ENCODE measurements at regions not wholly inside any gene's neighbourhood (a gene's known extent, or its start where the extent isn't known, plus 50 kb on each side); places are given as distances from the start of the nearest gene placed in this dataset.

GRCh38 chr18:51654488-51655326 lies 457.2 kb upstream of the MEX3C start:
- ATAC-seq (no peak), DNase-seq (ENCODE audit: low read depth, low spot score) (no peak)
- CTCF ChIA-PET, result no interaction called here

More at GRCh38 chr18:51654488-51655326, 457.2 kb upstream of the MEX3C start:
- no peak overlapping the region for H2AFZ ChIP-seq (ENCODE audit: low read depth, low read length, poor library complexity, severe bottlenecking)
- no peaks in the 10 kb centered on the region for H3K27me3 ChIP-seq (ENCODE audit: insufficient read depth, low read length)
- no peaks in the 10 kb centered on the region for H3K4me1 ChIP-seq (ENCODE audit: control insufficient read depth in 1 of 2, insufficient read depth in 2 of 2, low read length in 2 of 2)
- H3K9me3 ChIP-seq (ENCODE audit: control insufficient read depth in 1 of 2, insufficient read depth in 1 of 2, low read depth in 1 of 2, low read length in 2 of 2), result no peaks in the 10 kb centered on the region
- H3K4me3 ChIP-seq (replicated peaks in 1 of 2; ENCODE audit: low read depth in 1 of 2, low read length in 2 of 2), result no peak overlapping the region
- ChIA-PET POLR2A (no interaction called here), RAD21 (ENCODE audit: low non-redundant PET in 1 of 2, low total read pairs in 2 of 2, uncharacterized antibody in 2 of 2, unreplicated experiment in 2 of 2) (no interaction called here)
- intact Hi-C loops (cut with micrococcal nuclease), result no loop called here
- no TSS peak for BruUV-seq (replicated peaks)
- H3K4me2 ChIP-seq (ENCODE audit: low read length), result no peak overlapping the region
- no peak overlapping the region for H3K27ac ChIP-seq (ENCODE audit: low read depth, low read length)
- H3K9ac ChIP-seq (ENCODE audit: low read length), result no peak overlapping the region
- H3K9me2 ChIP-seq (ENCODE audit: insufficient read depth), result no peaks in the 10 kb centered on the region
- TF ChIP-seq CEBPB (IDR thresholded peaks at IDR 0.05; ENCODE audit: low read depth) (no peak), EZH2phosphoT487 (IDR thresholded peaks at IDR 0.05; ENCODE audit: borderline replicate concordance) (no peak), POLR2A (IDR thresholded peaks at IDR 0.05; ENCODE audit: borderline replicate concordance, extremely low read depth, insufficient read depth, insufficient read length) (no peak), POLR2AphosphoS5 (IDR thresholded peaks at IDR 0.05; ENCODE audit: low read depth, low read length) (no peak), REST (IDR thresholded peaks at IDR 0.05; ENCODE audit: low read depth) (no peak), EZH2 (IDR thresholded peaks at IDR 0.05) (no peak), TCF7L2 (IDR thresholded peaks at IDR 0.05; ENCODE audit: borderline replicate concordance, extremely low read depth, insufficient read depth, insufficient read length) (no peak), ATF3 (IDR thresholded peaks at IDR 0.05) (no peak), SRF (IDR thresholded peaks at IDR 0.05; ENCODE audit: low read depth) (no peak), CTCF (IDR thresholded peaks at IDR 0.05 in 2 of 3, conservative IDR thresholded peaks at IDR 0.05 in 1 of 3; ENCODE audit: borderline replicate concordance in 1 of 3, insufficient read depth in 1 of 3, low read depth in 2 of 3, low read length in 2 of 3) (no peak), SIN3A (IDR thresholded peaks at IDR 0.05; ENCODE audit: low read depth) (no peak), MAX (IDR thresholded peaks at IDR 0.05) (no peak), JUND (IDR thresholded peaks at IDR 0.05) (no peak), CBX3 (IDR thresholded peaks at IDR 0.05; ENCODE audit: low read depth) (no peak), ZBTB33 (IDR thresholded peaks at IDR 0.05; ENCODE audit: extremely low read depth, insufficient replicate concordance, low read length) (no peak), ELF1 (IDR thresholded peaks at IDR 0.05; ENCODE audit: borderline replicate concordance, low read depth) (no peak), RAD21 (IDR thresholded peaks at IDR 0.05; ENCODE audit: low read depth) (no peak), EGR1 (IDR thresholded peaks at IDR 0.05; ENCODE audit: low read depth) (no peak), ZNF274 (IDR thresholded peaks at IDR 0.05; ENCODE audit: low read depth, low read length) (no peak)
- H4K20me1 ChIP-seq (ENCODE audit: insufficient read depth), result no peaks in the 10 kb centered on the region
- H3K79me2 ChIP-seq (ENCODE audit: insufficient read depth, low read length), result no peaks in the 10 kb centered on the region
- no peaks in the 10 kb centered on the region for H3K36me3 ChIP-seq (ENCODE audit: control insufficient read depth in 1 of 2, insufficient read depth in 2 of 2, low read length in 2 of 2)

Measured in HCT116 (cell line).